ENCODE measurements at regions not wholly inside any gene's neighbourhood (a gene's known extent, or its start where the extent isn't known, plus 50 kb on each side); places are given as distances from the start of the nearest gene placed in this dataset.
"Not testable (repeated sequence)": the region's sequence is repeated elsewhere in the genome, so short reads cannot be mapped to it uniquely, and the experiment has no call there.

DNA sequence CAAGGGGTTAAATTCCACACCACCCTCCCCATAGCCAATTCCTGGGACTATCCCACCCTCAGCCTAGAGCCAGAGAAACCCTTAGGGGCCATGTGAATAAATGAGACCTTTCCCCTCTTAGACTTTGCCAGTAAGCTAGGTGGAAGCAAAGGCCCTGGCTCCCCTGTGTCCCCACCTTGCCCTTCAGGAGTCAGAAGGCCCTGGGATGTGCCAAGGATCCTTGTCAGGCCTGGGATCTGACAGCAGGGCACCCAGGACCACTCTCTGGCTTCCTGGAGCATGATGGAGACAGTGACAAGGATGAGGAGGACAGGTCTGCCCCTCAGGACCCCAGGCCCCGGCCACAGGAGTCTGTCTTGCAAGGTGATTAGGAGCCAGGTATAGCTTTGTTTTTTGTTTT lies 125.0 kb upstream of the HAND1 start:
- H3K4me1 Mint-ChIP-seq (ENCODE audit: low read depth) = no peaks in the 10 kb centered on the region
- no peak overlapping the region for H3K4me3 Mint-ChIP-seq
- no peak overlapping the region for H3K27ac Mint-ChIP-seq
- no peaks in the 10 kb centered on the region for H3K36me3 Mint-ChIP-seq (ENCODE audit: low read depth)
- no peaks in the 10 kb centered on the region for H3K9me3 Mint-ChIP-seq
- peaks cover 51% of the 10 kb centered on the region for H3K27me3 Mint-ChIP-seq (ENCODE audit: low read depth)
- DNase-seq (ENCODE audit: low spot score) = no peak

DNA sequence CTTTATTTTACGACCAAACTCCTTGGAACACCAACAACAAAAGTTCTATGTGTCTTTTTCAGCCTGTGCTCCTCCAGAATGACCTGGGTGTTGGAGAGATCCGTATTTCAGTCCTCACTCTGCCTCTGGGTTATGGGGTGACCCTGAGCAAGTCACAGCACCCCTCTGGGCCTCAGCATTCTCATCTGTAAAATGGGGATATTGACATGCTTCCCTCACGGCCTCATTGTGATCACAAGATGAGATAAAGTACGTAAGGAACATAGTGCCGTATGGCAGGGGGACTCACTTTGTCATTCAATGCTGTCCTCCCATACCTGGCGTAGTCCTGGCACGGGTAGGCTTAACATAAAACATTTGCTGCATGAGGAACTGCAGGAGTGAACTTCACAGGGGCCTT lies 123.0 kb upstream of the HAND1 start:
- Mint-ChIP-seq H3K4me3 (no peak overlapping the region), H3K9me3 (no peaks in the 10 kb centered on the region), H3K27ac (no peak overlapping the region), H3K27me3 (ENCODE audit: low read depth) (peaks cover 47% of the 10 kb centered on the region), H3K36me3 (ENCODE audit: low read depth) (no peaks in the 10 kb centered on the region), H3K4me1 (ENCODE audit: low read depth) (no peaks in the 10 kb centered on the region)
- DNase-seq (ENCODE audit: low spot score) = no peak

DNA sequence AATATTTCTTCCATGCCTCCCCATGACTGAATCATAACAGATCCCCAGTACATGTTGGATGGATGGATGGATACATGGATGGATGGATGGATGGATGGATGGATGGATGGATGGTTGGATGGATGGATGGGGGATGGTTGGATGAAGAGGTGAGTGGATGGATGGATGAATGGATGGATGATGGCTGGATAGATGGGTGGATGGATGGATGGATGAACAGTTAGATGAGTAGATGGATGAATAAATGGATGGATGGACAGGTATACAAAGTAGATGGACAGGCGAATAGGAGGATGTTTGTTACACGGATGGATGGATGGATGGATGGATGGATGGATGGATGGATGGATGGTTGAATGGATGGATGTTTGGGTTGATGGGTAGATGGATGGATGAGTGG lies 120.0 kb upstream of the HAND1 start:
- Mint-ChIP-seq H3K36me3 (ENCODE audit: low read depth) (no peaks in the 10 kb centered on the region), H3K9me3 (no peaks in the 10 kb centered on the region), H3K4me1 (ENCODE audit: low read depth) (no peaks in the 10 kb centered on the region), H3K27me3 (ENCODE audit: low read depth) (peaks cover 22% of the 10 kb centered on the region), H3K27ac (no peak overlapping the region), H3K4me3 (no peak overlapping the region)
- DNase-seq (ENCODE audit: low spot score) = no peak

GRCh38 chr5:154596844-154597243 lies 118.8 kb upstream of the HAND1 start:
- H3K27ac Mint-ChIP-seq; DNase-seq (ENCODE audit: low spot score); H3K36me3 Mint-ChIP-seq (ENCODE audit: low read depth); H3K4me1 Mint-ChIP-seq (ENCODE audit: low read depth); H3K4me3 Mint-ChIP-seq; H3K9me3 Mint-ChIP-seq: not testable (repeated sequence)
- peaks cover 12% of the 10 kb centered on the region for H3K27me3 Mint-ChIP-seq (ENCODE audit: low read depth)

DNA sequence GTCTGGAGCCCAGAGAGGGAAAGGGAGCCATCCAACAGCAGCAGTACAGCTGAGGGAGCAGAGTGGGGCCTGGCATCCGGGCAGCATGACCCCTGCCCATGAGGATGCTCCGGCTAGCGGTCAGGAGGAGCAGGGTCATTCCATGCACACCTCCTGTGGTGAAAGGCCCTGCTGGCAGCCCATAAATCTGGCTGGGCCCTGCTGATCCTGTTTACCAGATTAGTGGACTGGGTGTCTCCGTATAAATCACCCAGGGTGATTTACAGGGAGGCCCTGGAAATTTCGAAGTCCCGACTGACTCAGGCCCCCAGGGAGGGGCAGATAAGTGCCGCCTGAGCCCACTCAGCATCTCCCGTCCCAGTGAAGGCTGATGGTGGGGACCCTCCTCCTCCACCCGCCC lies 117.6 kb upstream of the HAND1 start:
- H3K4me1 Mint-ChIP-seq (ENCODE audit: low read depth) = no peaks in the 10 kb centered on the region
- H3K9me3 Mint-ChIP-seq = no peaks in the 10 kb centered on the region
- H3K27me3 Mint-ChIP-seq (ENCODE audit: low read depth) = peaks cover 12% of the 10 kb centered on the region
- no peak for DNase-seq (ENCODE audit: low spot score)
- no peak overlapping the region for H3K4me3 Mint-ChIP-seq
- no peak overlapping the region for H3K27ac Mint-ChIP-seq
- no peaks in the 10 kb centered on the region for H3K36me3 Mint-ChIP-seq (ENCODE audit: low read depth)

- Mint-ChIP-seq H3K4me3 (no peak overlapping the region), H3K9me3 (no peaks in the 10 kb centered on the region), H3K4me1 (ENCODE audit: low read depth) (no peaks in the 10 kb centered on the region), H3K27ac (no peak overlapping the region), H3K27me3 (ENCODE audit: low read depth) (peaks cover 10% of the 10 kb centered on the region), H3K36me3 (ENCODE audit: low read depth) (no peaks in the 10 kb centered on the region)
- DNase-seq (ENCODE audit: low spot score) = no peak
These were observed 115.8 kb upstream of the HAND1 start for GRCh38 chr5:154593796-154594195.

DNA sequence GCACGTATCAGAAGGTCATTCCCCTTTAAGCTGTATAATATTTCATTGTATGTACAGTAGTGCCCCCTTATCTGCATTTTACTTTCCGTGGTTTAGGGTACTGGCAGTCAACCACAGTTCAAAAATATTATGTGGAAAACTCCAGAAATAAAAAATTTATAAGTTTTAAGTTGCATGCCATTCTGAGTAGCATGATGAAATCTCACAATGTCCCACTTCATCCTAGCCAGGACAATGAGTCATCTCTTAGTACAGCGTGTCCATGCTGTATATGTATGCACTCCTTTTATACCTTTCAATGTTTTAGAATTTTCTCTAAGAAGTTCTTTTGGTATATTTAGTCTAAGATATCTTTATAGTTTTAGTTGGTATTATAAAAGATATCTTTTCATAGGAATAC lies 115.0 kb upstream of the HAND1 start:
- no peak overlapping the region for H3K4me3 Mint-ChIP-seq
- no peak for DNase-seq (ENCODE audit: low spot score)
- H3K4me1 Mint-ChIP-seq (ENCODE audit: low read depth) = no peaks in the 10 kb centered on the region
- H3K27ac Mint-ChIP-seq = no peak overlapping the region
- H3K36me3 Mint-ChIP-seq (ENCODE audit: low read depth) = no peaks in the 10 kb centered on the region
- no peaks in the 10 kb centered on the region for H3K9me3 Mint-ChIP-seq
- H3K27me3 Mint-ChIP-seq (ENCODE audit: low read depth) = peaks cover 8% of the 10 kb centered on the region

- no peaks in the 10 kb centered on the region for H3K9me3 Mint-ChIP-seq
- H3K27ac Mint-ChIP-seq = no peak overlapping the region
- no peaks in the 10 kb centered on the region for H3K36me3 Mint-ChIP-seq (ENCODE audit: low read depth)
- no peaks in the 10 kb centered on the region for H3K4me1 Mint-ChIP-seq (ENCODE audit: low read depth)
- DNase-seq (ENCODE audit: low spot score) = no peak
- H3K4me3 Mint-ChIP-seq = no peak overlapping the region
- H3K27me3 Mint-ChIP-seq (ENCODE audit: low read depth) = peaks cover 7% of the 10 kb centered on the region
These were observed 112.2 kb upstream of the HAND1 start for GRCh38 chr5:154590093-154590724.

- no peak overlapping the region for H3K4me3 Mint-ChIP-seq
- no peaks in the 10 kb centered on the region for H3K4me1 Mint-ChIP-seq (ENCODE audit: low read depth)
- no peak overlapping the region for H3K27ac Mint-ChIP-seq
- DNase-seq (ENCODE audit: low spot score) = no peak
- H3K9me3 Mint-ChIP-seq = no peaks in the 10 kb centered on the region
- peaks cover 7% of the 10 kb centered on the region for H3K27me3 Mint-ChIP-seq (ENCODE audit: low read depth)
- H3K36me3 Mint-ChIP-seq (ENCODE audit: low read depth) = no peaks in the 10 kb centered on the region
These were observed 111.5 kb upstream of the HAND1 start for GRCh38 chr5:154589511-154589910.

- H3K4me1 Mint-ChIP-seq (ENCODE audit: low read depth); H3K9me3 Mint-ChIP-seq; DNase-seq (ENCODE audit: low spot score); H3K27ac Mint-ChIP-seq; H3K27me3 Mint-ChIP-seq (ENCODE audit: low read depth); H3K36me3 Mint-ChIP-seq (ENCODE audit: low read depth); H3K4me3 Mint-ChIP-seq: not testable (repeated sequence)
These were observed 110.9 kb upstream of the HAND1 start for GRCh38 chr5:154588833-154589425.

- H3K4me1 Mint-ChIP-seq (ENCODE audit: low read depth) = no peaks in the 10 kb centered on the region
- no peak overlapping the region for H3K27ac Mint-ChIP-seq
- H3K4me3 Mint-ChIP-seq = no peak overlapping the region
- peaks cover 7% of the 10 kb centered on the region for H3K27me3 Mint-ChIP-seq (ENCODE audit: low read depth)
- H3K9me3 Mint-ChIP-seq = no peaks in the 10 kb centered on the region
- no peak for DNase-seq (ENCODE audit: low spot score)
- no peaks in the 10 kb centered on the region for H3K36me3 Mint-ChIP-seq (ENCODE audit: low read depth)
These were observed 110.2 kb upstream of the HAND1 start for GRCh38 chr5:154588091-154588774.

- H3K4me1 Mint-ChIP-seq (ENCODE audit: low read depth) = no peaks in the 10 kb centered on the region
- no peak overlapping the region for H3K27ac Mint-ChIP-seq
- no peaks in the 10 kb centered on the region for H3K36me3 Mint-ChIP-seq (ENCODE audit: low read depth)
- H3K27me3 Mint-ChIP-seq (ENCODE audit: low read depth) = peaks cover 7% of the 10 kb centered on the region
- no peak overlapping the region for H3K4me3 Mint-ChIP-seq
- no peak for DNase-seq (ENCODE audit: low spot score)
- H3K9me3 Mint-ChIP-seq = no peaks in the 10 kb centered on the region
These were observed 109.3 kb upstream of the HAND1 start for GRCh38 chr5:154587123-154588026.

- DNase-seq (ENCODE audit: low spot score) = no peak
- peaks cover 7% of the 10 kb centered on the region for H3K27me3 Mint-ChIP-seq (ENCODE audit: low read depth)
- H3K4me3 Mint-ChIP-seq = no peak overlapping the region
- H3K36me3 Mint-ChIP-seq (ENCODE audit: low read depth) = no peaks in the 10 kb centered on the region
- no peaks in the 10 kb centered on the region for H3K4me1 Mint-ChIP-seq (ENCODE audit: low read depth)
- no peak overlapping the region for H3K27ac Mint-ChIP-seq
- no peaks in the 10 kb centered on the region for H3K9me3 Mint-ChIP-seq
These were observed 105.7 kb upstream of the HAND1 start for GRCh38 chr5:154583671-154584177.

DNA sequence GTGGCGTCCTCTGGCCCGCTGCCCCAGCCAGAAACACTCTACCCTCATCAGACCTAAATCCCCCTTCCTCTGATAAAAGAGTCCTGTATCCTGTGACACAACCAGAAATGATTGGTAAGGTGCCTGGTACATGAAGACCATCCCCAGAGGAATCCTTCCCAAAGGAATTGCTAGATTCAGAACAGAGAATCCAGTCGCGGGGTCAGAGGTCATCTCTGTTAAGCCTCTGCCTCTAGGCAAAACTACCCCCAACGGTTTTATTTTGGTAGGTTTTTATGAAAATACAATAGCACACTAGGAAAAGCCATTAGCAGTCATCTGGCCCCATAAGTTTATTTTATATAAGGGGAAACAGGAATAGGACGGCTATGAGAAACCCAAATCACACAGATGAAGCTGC lies 102.4 kb upstream of the HAND1 start:
- peaks cover 10% of the 10 kb centered on the region for H3K27me3 Mint-ChIP-seq (ENCODE audit: low read depth)
- H3K9me3 Mint-ChIP-seq = no peaks in the 10 kb centered on the region
- no peaks in the 10 kb centered on the region for H3K4me1 Mint-ChIP-seq (ENCODE audit: low read depth)
- H3K27ac Mint-ChIP-seq = no peak overlapping the region
- H3K4me3 Mint-ChIP-seq = no peak overlapping the region
- no peak for DNase-seq (ENCODE audit: low spot score)
- H3K36me3 Mint-ChIP-seq (ENCODE audit: low read depth) = no peaks in the 10 kb centered on the region
